ENCODE measurements at regions not wholly inside any gene's neighbourhood (a gene's known extent, or its start where the extent isn't known, plus 50 kb on each side); places are given as distances from the start of the nearest gene placed in this dataset.

- TF ChIP-seq, protein P1, sequence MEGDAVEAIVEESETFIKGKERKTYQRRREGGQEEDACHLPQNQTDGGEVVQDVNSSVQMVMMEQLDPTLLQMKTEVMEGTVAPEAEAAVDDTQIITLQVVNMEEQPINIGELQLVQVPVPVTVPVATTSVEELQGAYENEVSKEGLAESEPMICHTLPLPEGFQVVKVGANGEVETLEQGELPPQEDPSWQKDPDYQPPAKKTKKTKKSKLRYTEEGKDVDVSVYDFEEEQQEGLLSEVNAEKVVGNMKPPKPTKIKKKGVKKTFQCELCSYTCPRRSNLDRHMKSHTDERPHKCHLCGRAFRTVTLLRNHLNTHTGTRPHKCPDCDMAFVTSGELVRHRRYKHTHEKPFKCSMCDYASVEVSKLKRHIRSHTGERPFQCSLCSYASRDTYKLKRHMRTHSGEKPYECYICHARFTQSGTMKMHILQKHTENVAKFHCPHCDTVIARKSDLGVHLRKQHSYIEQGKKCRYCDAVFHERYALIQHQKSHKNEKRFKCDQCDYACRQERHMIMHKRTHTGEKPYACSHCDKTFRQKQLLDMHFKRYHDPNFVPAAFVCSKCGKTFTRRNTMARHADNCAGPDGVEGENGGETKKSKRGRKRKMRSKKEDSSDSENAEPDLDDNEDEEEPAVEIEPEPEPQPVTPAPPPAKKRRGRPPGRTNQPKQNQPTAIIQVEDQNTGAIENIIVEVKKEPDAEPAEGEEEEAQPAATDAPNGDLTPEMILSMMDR (optimal IDR thresholded peaks at IDR 0.05 in 1 of 3, IDR thresholded peaks at IDR 0.05 in 1 of 3, conservative IDR thresholded peaks at IDR 0.05 in 1 of 3; ENCODE audit: extremely low read depth in 1 of 3, insufficient read depth in 2 of 3, low read length in 3 of 3), result no peak
- no peak for TF ChIP-seq EZH2 (IDR thresholded peaks at IDR 0.05; ENCODE audit: low read length)
Observed at GRCh38 chr14:27205036-27205435, 607.2 kb upstream of the NOVA1 start.

All from keratinocyte (primary cell).